Liver (tissue), 3 donors: ENCODE measurements at regions not wholly inside any gene's neighbourhood (a gene's known extent, or its start where the extent isn't known, plus 50 kb on each side); places are given as distances from the start of the nearest gene placed in this dataset.

Experiments
- JUND ChIP-seq, 2 donors: IDR thresholded peaks; 2 replicates each; pipeline ENCODE4 v1.6.1; 2016; ENCODE audit warnings: antibody characterized with exemption in 2 of 2
- TF ChIP-seq, protein P1 (sequence below): fragments of 150-350 bp; IDR thresholded peaks from 2 replicates; pipeline ENCODE4 v1.5.1; 2017; ENCODE audit warnings: improper control_type of control experiment, low read depth, low read length; ENCODE audit not compliant: missing input control
- donor health status: healthy.
- donor health status: healthy.

DNA sequence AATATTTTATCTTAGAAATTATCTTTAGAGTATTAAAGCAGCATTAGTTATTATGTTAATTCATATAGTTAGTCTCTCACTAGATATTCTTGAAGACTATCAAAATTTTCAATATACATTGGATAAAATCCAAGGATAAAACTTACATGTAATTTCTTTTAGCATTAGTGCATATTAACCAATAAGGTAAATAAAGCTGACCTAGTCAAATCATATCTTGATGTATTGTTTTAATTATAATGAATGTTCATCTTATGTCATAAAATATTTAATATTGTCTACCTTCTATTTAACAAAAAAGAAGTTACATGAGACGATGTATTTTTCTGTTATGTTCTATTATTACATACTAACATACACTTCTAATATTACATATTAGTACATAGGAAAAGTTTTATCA lies 301.7 kb upstream of the DAB2 start:
- TF ChIP-seq, protein P1, sequence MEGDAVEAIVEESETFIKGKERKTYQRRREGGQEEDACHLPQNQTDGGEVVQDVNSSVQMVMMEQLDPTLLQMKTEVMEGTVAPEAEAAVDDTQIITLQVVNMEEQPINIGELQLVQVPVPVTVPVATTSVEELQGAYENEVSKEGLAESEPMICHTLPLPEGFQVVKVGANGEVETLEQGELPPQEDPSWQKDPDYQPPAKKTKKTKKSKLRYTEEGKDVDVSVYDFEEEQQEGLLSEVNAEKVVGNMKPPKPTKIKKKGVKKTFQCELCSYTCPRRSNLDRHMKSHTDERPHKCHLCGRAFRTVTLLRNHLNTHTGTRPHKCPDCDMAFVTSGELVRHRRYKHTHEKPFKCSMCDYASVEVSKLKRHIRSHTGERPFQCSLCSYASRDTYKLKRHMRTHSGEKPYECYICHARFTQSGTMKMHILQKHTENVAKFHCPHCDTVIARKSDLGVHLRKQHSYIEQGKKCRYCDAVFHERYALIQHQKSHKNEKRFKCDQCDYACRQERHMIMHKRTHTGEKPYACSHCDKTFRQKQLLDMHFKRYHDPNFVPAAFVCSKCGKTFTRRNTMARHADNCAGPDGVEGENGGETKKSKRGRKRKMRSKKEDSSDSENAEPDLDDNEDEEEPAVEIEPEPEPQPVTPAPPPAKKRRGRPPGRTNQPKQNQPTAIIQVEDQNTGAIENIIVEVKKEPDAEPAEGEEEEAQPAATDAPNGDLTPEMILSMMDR = no peak
- TF ChIP-seq JUND (IDR thresholded peaks at IDR 0.05) = no peak
